ENCODE measurements at regions not wholly inside any gene's neighbourhood (a gene's known extent, or its start where the extent isn't known, plus 50 kb on each side); places are given as distances from the start of the nearest gene placed in this dataset.

DNA sequence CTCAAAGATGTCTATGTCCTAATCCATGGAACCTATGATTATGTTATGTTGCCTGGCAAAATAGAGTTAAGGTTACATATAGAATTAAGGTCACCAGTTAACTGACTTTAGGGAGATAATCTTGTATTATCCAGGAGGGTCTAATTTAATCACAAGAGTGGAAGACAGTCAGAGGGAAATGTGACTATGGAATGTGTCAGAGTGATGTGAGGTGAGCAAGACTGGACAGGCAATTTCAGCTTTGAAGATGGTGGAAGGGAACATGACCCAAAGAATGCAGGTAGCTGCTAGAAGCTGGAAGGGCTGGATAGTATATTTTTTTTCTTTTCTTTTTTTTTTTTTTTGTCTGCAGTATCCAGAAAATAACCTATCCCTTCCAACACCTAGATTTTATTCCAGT, 241.7 kb upstream of the NEGR1 start:
- H3K4me3 Mint-ChIP-seq (ENCODE audit: low read depth): no peak overlapping the region
- H3K36me3 Mint-ChIP-seq (ENCODE audit: insufficient read depth): no peaks in the 10 kb centered on the region
- no peak for DNase-seq (ENCODE audit: low spot score, unreplicated experiment)
- no peak for TF ChIP-seq CTCF (IDR thresholded peaks at IDR 0.05; ENCODE audit: unreplicated experiment)
- H3K4me1 Mint-ChIP-seq (ENCODE audit: low read depth): peaks cover 2% of the 10 kb centered on the region
- H3K9me3 Mint-ChIP-seq (ENCODE audit: low read depth): no peaks in the 10 kb centered on the region
- no peaks in the 10 kb centered on the region for H3K27me3 Mint-ChIP-seq
- no peak overlapping the region for H3K27ac Mint-ChIP-seq

- H3K4me3 Mint-ChIP-seq (ENCODE audit: low read depth): no peak overlapping the region
- no peak for TF ChIP-seq CTCF (IDR thresholded peaks at IDR 0.05; ENCODE audit: unreplicated experiment)
- no peaks in the 10 kb centered on the region for H3K27me3 Mint-ChIP-seq
- no peaks in the 10 kb centered on the region for H3K4me1 Mint-ChIP-seq (ENCODE audit: low read depth)
- H3K9me3 Mint-ChIP-seq (ENCODE audit: low read depth): no peaks in the 10 kb centered on the region
- no peak overlapping the region for H3K27ac Mint-ChIP-seq
- no peak for DNase-seq (ENCODE audit: low spot score, unreplicated experiment)
- no peaks in the 10 kb centered on the region for H3K36me3 Mint-ChIP-seq (ENCODE audit: insufficient read depth)
Observed at GRCh38 chr1:72521659-72522058, 239.3 kb upstream of the NEGR1 start.

DNA sequence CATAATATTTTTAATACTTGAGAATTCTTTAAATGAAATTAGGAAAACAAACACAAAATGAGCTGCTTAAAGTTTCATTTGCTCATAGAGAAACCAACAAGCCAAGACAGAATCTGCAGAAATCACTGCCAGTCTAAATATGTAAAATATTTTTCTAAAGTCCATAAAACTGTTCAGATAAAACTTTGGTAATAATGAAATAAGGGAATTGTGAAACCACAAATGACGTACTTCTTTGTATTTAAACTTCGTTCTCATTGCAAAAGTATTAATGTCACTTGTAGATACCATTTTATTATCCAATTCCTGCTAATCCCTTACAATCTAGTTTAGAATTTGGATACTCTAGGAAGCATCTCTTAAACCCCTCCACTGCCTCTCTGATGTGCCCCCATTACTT, 234.5 kb upstream of the NEGR1 start:
- Mint-ChIP-seq H3K36me3 (ENCODE audit: insufficient read depth) (no peaks in the 10 kb centered on the region), H3K4me3 (ENCODE audit: low read depth) (no peak overlapping the region), H3K4me1 (ENCODE audit: low read depth) (no peaks in the 10 kb centered on the region), H3K9me3 (ENCODE audit: low read depth) (no peaks in the 10 kb centered on the region), H3K27me3 (no peaks in the 10 kb centered on the region), H3K27ac (no peak overlapping the region)
- TF ChIP-seq CTCF (IDR thresholded peaks at IDR 0.05; ENCODE audit: unreplicated experiment): no peak
- DNase-seq (ENCODE audit: low spot score, unreplicated experiment): no peak

GRCh38 chr1:72516264-72516663, 233.9 kb upstream of the NEGR1 start:
- no peak for DNase-seq (ENCODE audit: low spot score, unreplicated experiment)
- no peak for TF ChIP-seq CTCF (IDR thresholded peaks at IDR 0.05; ENCODE audit: unreplicated experiment)
- Mint-ChIP-seq H3K4me3 (ENCODE audit: low read depth) (no peak overlapping the region), H3K27ac (no peak overlapping the region), H3K27me3 (no peaks in the 10 kb centered on the region), H3K36me3 (ENCODE audit: insufficient read depth) (no peaks in the 10 kb centered on the region), H3K4me1 (ENCODE audit: low read depth) (no peaks in the 10 kb centered on the region), H3K9me3 (ENCODE audit: low read depth) (no peaks in the 10 kb centered on the region)

DNA sequence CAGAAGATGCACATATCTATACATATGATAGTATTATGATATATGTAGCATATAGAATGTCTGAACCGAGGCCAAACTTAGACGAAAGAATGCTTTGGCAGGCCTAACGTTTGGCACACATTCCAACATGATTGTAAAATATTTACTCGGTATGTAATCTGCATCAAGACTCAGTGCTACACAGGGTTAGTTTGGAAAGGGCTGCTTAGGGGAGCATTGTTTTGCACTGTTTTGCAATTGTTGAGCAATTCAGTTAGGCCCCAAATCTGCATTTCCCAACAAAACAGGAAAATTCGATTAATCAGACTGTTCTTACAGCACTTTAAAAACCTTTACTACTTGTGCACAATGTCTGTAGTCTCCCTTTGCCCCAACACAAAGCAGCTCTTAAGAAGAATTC, 216.0 kb upstream of the NEGR1 start:
- H3K4me1 Mint-ChIP-seq (ENCODE audit: low read depth): no peaks in the 10 kb centered on the region
- H3K27ac Mint-ChIP-seq: no peak overlapping the region
- no peaks in the 10 kb centered on the region for H3K27me3 Mint-ChIP-seq
- no peak for TF ChIP-seq CTCF (IDR thresholded peaks at IDR 0.05; ENCODE audit: unreplicated experiment)
- no peak for DNase-seq (ENCODE audit: low spot score, unreplicated experiment)
- no peaks in the 10 kb centered on the region for H3K36me3 Mint-ChIP-seq (ENCODE audit: insufficient read depth)
- no peaks in the 10 kb centered on the region for H3K9me3 Mint-ChIP-seq (ENCODE audit: low read depth)
- H3K4me3 Mint-ChIP-seq (ENCODE audit: low read depth): no peak overlapping the region
